Activated naive CD4-positive, alpha-beta T cell treated with anti-CD3 and anti-CD28 coated beads, Interleukin-2, amount 50 U/mL, for 16 hours (primary cell): ENCODE measurements at regions not wholly inside any gene's neighbourhood (a gene's known extent, or its start where the extent isn't known, plus 50 kb on each side); places are given as distances from the start of the nearest gene placed in this dataset.

Experiments used
- DNase-seq: peaks from one replicate; pipeline ENCODE4 v3.0.0-alpha.2; 2020

DNA sequence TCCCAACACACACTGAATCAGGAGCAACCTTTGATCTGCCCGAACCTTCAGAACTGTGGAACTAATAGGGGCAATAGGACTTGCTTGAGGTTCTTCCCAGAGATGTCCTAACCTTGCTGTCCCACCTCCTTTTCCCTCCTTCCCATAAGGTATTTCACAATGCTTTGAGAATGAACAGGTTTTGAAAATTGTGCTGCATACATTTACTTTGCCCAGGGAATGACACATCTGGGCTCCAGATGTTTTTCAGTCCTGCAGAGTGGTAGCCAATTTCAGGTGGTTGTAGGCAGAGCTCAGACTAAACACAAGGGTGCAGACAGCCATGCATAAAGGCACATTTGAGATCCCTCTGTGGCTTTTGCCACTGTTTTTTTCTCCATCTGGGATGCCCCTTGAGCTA, 206.7 kb upstream of the PWP1 start:
- DNase-seq: no peak

DNA sequence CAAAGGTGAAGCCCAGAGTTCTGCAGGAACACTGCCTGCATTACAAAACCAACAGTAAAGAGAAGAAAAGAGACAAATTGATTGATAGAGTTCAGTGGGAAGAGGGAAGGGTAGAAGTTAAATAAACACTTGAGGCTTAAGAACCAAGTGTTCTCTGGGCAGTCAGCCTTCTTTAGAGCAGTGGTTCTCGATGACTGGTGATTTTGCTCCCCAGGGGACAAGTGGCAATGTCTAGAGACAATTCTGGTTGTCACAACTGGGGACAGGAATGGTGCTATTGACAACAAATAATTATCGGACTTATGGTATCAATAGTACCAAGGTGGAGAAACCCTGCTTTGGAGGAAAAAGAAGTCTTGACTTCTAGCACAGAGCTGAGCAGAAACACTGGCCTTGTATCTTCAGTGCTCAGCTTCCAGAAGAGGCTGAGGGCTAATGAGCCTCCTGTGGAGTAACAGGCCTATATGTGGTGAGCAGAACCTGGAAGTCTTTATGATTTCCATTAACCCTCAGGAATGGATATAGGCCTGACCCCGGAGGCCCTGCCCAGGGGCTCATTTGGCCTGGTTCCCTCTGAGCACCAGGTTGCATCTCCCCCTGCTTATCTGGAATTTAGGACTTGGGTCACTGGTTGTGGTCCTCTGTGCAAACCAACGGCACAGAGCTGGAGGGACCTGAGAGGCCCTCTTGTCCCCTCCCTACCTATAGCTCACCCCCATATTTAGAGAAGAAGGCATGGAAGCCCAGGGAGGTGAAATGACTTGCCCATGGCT, 204.6 kb upstream of the PWP1 start:
- no peak for DNase-seq

DNA sequence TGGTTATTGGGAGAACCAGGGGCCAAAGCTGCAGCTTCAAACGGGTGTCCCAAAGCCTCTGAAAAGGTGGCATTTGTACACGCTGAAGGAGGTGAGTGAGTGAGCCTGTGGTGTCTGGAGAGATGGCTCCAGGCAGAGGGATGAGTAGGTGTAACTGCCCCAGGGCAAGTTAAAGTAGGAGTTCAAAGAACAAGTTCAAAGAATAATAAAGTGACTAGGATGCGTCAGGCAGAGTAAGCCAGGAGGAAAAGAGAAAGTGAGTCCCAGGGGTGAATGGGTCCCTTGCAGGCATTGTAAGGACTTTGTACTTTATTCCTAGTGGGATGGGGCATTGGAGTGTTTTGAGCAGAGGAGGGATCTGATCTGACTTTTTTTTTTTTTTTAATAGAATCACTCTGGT, 201.4 kb upstream of the PWP1 start:
- DNase-seq: no peak

DNA sequence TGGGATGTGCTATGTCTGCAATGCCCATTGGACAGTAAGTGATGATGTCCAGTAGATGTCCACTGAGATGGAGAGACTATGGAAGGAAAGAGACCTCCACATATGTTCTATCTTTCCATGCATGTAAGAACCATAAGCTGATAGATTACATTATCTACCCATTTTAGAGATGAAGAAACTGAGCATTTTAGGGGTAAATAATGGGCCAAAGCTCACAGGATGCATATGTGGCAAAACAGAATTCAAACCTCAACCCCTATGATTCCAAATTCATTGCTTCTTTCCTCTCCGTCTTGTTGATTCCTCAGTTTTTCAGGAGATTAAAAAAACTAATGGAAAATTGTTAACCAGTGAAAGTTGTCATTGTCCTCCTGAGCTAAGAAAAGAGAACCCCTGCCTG, 200.7 kb upstream of the PWP1 start:
- DNase-seq: no peak

DNA sequence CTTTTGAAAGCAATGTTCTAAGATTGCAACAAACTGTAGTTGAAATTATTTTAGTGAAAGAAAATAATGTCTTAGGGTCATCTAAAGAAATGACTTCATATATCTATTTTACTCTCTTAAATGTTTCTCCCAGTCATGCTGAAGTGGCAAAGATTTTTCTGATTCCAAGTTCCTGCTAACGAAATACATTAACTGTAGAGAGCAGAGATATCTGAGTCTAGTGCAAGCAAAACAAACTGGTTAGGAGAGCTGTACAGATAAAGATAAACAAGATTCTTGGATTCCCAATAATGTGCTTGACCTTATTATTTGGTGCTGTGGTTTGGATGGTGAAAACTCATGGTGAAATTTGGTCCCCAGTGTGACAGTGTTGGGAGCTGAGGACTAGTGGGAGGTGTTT, 199.9 kb upstream of the PWP1 start:
- no peak for DNase-seq

DNA sequence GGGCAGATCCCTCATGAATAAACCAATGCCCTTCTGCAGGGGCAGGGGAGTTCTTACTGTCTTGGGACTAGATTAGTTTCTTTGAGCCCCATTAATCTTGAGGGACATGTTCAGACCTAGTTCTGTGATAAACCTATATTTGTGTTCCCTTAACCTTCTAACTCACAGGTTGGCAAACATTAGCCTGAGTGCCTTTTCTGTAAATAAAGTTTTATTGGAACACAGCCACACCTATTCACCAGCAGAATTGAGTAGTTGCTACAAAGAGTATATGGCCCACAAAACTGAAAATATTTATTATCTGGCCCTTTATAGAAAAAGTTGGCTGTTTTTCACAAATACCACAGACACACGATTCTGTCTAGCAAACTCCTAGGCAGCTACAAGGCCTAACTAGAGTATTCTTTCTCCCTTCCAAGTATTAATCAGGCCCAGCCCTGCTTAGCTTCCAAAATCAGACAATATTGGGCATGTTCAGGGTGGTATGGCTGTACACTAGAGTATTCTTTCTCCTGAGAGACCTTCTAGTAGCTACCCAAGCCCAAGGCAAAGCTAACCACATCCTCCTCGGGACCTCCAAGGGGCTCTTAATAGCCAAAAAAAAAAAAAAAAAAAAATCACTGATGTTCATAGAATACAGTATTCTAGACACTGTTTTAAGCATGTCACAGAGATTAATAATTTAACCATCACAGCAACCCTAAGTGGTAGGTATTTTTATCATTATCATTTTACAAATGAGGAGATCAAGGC, 199.3 kb upstream of the PWP1 start:
- DNase-seq: no peak

DNA sequence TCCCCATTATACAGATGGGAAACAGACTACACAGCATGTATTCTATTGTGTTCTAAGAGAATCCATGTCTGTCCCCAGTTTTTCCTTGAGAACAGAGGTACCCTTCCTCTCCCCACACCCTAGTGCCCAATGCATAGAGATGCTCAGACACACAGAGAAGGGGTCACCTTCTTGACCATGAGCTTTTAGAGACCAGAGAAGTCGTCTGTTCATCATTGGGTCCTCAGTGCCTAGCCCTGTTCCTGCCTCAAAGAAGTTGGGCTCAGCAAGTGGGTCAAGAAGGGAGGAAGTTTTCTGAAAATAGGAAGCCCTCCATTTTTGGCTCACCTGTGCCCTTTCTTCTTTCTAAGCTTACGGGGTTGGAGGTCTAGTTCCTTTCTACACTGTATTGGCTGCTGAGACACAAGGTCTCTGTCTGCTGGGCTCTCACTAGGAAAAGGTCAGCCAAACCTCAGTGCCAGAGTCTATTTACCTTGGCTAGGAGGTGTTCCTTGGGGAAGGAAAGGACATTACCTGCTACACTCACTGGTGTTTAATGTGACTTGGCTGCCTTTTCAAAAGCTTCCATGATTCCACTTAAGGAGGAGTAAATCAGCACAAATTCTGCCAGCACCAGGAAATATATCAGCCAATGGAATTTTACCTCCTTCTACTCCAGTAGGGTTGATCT, 198.5 kb upstream of the PWP1 start:
- DNase-seq: no peak

DNA sequence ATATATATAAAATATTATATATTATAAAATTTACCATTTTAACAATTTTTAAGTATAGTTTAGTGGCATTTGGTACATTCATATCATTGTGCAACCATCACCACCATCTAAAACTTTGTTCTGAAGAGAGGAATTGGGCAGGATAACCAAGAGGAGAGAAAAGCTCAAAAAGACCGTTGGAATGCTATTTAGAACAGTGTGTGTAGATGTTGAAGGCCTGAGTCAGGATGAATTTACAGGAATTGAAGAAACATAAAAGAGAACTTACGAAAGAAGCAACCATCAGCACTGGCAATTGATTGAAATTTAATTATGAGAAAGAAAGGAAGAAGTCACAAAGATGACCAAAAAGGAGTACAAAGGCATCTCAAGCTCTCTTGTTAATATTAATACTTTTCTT, 196.9 kb upstream of the PWP1 start:
- DNase-seq: no peak

DNA sequence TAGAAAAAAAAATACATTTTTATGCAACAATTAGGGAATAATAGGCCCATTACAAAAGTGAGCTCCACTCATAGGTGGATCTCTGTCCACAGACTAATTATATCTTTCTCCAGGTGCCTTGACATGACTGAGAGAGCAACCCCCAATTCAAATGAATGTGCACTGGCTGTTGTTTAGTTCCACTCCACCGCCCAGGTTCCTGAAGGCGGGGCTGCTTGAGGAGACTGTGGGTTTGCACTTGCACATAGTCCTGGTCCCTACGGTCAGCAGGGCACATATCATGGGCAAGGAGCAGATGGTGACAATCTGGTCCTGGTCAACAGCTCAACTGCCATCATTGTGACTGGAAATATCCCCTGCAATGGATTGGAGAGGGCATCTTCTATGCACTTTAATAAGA, 195.6 kb upstream of the PWP1 start:
- no peak for DNase-seq

DNA sequence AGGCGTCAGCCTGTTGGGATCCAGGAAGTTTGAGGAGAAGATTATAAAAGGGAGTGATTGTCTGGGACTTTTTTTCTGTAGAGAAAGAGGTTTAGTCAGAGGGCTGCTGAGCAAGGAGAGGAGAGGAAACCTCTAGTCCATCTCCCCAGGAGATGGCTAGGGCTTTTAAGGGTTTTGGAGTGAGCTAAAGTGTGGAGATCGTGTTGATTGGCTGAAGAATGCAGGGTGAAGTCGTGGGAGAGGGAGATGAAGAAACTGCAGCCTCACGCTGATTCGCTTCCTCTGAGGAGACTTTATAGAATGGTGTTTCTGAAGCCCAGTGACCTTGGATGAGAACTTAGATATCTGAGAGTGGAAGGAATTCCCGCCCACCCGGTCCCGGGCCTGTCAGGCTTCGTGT, 193.7 kb upstream of the PWP1 start:
- no peak for DNase-seq

DNA sequence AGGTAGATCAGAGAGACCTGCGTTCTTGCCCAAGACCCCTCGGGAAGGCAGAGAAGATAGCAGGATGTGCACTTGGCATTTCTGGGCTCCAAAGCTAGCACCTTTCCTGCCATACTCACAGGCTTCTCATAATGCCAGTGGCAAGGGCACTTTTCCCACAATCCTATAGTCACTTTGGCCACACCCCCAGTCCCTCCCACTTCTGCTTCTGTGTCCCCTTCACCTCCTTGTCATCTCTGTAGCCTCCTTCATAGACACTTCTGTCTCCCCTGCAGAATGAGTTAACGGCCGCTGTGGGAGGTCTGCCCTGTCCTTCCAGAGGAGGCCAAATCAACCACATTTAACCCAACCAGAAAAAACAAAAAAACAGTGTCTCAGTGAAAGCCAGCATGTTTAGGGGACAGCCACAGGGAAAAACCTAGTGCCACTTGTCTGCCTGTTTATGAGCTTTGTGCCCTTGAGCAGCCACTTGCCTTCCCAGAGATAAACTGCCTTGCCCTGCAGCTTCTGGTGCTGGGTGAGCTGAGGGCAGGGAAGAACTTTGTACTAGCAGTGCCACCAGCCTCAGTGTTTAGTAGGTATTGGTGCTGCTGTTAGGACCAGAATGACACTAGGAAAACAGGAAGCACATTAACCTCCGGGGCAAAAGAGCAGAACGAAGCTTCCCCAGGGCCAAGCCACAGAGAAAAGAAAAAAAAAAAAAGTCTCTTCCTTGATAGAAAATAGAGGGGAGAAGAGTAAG, 193.0 kb upstream of the PWP1 start:
- DNase-seq: no peak

DNA sequence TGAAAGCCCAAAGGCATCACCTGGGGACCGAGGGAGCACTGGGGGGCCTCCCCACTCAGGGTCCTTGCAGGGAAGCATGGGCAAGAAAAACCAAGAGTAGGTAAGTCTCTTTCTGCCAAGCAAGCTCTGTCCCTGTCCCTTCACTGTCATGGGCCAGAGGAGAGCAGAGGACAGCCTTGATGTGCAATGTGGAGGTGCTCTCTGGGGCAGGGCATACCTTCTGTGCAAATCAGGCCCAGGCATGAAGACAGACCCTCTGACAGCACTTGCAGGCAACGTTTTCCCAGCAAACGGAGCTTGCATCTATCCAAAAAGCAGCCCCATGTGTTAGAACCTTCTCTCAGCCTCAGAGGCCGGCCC, 192.5 kb upstream of the PWP1 start:
- DNase-seq: no peak

DNA sequence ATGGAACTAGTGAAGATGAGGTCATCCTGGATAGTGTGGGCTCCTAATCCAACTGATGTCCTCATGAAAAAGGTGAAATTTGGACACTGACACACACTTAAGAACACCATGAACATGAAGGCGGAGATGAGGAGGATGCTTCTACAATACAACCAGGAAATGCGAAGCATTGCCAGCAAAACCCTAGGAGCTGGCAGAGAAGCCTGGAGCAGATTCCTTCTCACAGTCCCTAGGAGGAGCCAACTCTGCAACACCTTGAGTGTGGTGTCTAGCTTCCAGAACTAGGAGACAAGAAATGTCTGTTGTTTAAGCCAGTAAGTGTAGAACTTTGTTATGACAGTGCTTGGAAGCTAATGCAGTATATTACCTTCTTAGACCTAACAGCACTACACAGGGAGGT, 191.9 kb upstream of the PWP1 start:
- DNase-seq: no peak

DNA sequence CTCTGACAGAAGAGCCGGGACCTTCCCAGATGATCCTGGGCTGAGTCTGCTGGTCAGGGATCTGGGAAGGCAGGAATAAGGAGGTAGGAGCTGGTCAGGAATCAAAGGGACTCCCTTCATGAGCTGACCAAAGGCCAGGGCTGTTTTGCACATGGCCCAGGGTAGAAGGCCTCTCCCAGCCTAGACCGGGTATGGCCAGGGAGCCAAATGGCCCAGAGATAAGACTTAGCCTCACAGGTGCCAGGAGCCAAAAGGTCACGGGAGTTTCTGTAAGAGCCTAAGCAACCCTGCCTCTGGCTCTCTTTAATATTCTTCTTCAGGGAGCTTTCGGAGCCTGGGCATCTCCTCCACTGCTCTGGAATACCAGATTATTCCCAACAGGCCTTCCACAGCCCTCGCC, 191.3 kb upstream of the PWP1 start:
- DNase-seq: no peak

DNA sequence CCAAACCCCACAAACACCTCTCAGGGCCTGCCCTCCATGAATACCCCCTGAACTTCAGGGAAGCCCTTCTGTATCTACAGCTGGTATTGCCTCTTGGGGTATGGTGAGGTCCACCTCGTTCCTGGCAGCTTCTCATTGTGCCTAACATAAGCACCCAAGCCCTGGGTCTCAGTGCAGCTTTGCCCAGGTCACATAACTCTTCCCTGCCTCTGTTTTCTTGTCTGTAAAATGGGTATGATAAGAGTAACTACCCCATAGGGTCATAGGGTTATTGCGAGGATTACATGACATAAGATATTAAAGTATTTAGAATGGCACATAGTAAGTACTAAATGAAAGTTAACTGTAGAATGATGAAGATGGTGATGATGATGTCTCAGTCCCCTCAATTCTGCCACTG, 190.0 kb upstream of the PWP1 start:
- DNase-seq: no peak

DNA sequence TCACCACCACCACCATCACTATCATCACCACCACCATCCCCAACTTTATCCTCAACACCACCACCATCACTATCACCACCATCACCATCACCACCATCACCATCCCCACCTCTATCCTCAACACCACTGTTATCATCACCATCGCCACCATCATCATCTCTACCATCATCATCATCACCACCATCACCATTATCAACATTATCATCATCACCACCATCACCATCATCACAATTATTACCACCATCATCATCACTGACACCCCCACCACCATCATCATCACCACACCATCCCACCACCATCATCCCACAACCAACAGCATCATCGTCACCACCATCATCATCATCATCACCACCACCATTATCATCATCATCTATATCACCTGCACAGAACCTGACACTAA, 188.4 kb upstream of the PWP1 start:
- no peak for DNase-seq

DNA sequence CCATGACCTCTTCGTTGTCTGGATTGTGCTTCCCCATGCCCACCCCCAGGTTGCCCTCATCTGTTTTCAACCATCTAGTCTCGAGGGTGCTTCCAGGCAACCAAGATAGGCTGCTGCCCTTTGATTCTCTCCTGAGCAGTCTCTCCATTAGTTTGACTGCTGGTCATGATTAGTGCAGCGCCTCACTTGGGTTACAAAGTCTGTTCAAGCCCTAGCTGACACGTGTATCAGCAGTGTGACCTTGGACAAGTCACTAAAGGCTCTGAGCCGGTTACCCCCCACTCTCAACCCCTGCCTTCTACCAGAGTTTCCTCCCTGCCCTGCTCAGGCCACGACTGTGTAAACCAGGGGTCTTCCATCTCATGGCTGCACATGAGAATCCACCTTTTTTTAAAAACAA, 185.3 kb upstream of the PWP1 start:
- DNase-seq: no peak

DNA sequence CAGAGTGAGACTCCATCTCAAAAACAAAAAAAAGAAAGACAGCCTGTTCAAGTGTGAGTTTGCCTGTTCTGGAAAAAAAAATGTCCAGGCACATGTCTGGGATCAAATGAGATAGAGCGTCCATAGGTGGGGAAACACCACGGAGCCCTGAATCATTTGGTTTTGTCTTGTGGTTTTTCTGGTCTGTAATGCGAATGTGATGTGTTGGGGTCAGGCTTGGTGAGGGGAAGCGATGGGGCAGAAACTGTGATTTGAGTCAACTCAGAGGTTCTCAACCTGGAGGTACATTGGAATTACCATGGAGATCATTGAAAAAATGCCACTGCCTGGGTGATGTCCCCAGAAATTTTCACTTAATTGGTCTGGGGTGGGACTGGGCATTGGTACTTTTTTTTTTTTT, 183.9 kb upstream of the PWP1 start:
- no peak for DNase-seq

DNA sequence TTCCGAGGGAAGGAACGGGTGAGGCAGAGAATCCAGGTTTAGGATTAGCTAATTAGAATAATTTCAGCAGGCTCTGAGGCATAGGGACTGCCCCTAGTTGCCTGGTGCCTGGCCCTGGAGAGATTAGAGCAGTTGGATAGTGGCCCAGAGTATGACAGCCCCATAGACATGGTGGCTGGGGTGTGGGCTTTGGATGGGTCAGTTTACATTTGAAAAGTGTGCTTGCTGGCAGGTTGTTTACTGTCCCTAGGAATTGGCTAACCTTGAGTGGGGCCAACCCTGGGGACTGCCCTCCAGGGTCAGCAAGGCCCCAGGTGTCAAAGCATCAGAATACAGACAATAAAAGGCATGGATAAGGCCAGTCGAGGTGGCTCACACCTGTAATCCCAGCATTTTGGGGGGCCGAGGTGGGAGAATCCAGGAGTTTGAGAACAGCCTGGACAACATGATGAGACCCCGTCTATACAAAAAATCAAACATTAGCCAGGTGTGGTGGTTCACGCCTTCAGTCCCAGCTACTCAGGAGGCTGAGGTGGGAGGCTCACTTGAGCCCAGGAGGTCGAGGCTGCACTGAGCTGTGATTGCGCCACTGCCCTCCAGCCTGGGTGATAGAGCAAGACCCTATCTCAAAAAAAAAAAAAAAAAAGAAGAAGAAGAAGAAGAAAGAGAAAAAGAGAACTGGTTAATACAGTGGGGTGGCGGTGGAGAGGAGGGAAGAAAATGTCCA, 182.3 kb upstream of the PWP1 start:
- DNase-seq: no peak

DNA sequence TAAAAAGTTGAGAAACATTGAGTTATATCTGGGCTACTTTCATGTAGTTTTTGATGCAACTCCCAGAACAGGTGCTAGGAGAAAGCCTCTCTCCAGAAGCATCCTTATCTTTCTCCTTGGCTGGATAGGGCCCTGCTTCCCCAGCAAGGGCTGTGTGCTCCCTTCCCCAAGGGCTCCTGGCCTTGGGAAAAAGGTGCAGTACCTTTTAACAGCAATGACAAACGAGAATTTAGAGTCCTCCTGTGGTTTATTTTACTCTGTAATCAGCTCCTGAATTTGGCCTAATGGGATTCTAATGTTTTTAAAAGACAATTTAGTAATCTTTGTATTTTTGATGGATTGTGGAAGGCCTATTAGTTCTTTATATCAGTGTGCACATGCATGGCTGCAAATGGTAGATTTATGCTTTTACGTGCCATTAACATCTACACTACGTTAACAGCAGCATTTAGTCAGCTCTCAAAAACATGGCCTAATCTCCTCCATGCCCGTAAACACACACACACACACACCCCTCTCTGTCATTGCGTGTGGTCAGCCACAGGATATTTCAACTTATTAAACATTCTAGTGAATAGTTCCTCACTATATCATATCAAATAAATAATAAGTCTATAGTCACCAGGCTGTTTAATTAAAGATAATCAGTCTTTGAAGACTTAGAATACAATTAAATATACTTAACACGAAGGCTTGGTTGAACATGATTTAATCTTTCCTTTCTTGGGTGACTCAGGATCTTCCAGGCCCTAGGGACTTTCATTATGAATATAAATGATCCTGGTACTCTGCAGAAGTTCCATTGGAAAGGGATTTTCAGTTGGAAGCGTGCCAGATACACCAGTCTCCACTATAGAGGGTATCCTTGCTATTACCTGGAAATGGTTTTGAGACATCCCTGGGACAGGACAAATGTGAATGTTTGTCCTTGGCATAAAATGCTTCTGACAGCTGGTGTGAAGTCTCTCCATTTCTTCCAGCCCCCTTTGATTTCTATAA, 181.4 kb upstream of the PWP1 start:
- DNase-seq: no peak

DNA sequence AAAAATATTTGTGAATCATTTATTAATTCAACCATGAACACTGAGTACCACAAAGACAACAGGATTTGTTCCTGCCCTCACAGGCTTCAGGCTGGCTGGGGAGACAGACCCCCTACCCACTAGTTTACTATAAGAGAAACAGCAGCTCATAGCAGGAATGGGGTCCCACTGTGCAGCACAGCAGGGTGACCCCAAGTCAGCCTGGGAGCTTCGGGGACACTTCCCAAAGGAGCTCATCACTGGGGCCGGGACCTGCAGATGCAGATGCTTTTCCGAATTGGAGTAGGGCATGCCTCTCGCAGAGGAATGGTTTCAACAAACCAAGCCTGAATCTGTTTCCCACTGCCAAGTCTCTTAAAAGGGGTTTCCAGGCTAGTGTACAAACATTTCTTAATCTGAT, 176.2 kb upstream of the PWP1 start:
- DNase-seq: no peak

DNA sequence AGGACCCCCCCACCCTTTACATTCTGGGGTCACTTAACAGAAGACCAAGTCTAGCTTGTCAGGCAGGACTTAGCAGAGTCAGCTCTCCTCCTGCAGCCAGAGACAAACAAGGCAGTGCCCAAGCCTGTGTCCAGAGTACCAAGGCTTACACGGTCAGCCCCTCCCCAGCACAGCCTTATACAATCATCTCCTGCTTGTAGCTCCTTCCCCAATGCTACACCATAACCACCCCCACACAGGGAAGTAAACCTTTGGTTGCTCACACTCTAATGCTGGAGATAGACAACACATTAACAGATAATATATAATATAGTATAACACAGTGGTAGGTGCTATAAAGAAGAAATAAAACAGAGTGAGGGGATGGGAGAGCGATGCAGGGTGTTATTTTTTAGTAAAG, 175.4 kb upstream of the PWP1 start:
- no peak for DNase-seq
